ENCODE measurements at regions not wholly inside any gene's neighbourhood (a gene's known extent, or its start where the extent isn't known, plus 50 kb on each side); places are given as distances from the start of the nearest gene placed in this dataset.
"Not testable (repeated sequence)": the region's sequence is repeated elsewhere in the genome, so short reads cannot be mapped to it uniquely, and the experiment has no call there.

DNA sequence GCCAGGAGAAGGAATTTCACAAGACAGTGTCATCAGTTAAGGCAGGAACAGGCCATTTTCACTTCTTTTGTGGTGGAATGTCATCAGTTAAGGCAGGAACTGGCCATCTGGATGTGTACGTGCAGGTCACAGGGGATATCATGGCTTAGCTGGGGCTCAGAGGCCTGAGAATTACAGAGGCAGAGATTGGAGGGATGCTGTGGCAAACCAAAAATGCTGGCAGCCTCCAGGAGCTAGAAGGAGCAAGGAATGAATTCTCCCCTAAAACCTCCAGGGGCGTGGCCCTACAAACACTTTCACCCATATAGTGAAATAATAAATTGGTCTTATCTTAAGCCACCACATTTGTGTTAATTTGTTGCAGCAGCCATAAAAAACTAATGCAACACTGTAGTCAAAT is 557.0 kb downstream of the ZNF385D start:
- TF ChIP-seq SMC3 (conservative IDR thresholded peaks at IDR 0.05; ENCODE audit: poor library complexity); EZH2 (IDR thresholded peaks at IDR 0.05; ENCODE audit: borderline replicate concordance, insufficient read depth, low read length, poor library complexity, severe bottlenecking); RAD21 (conservative IDR thresholded peaks at IDR 0.05); TAF1 (IDR thresholded peaks at IDR 0.05; ENCODE audit: low read depth); POLR2AphosphoS5 (IDR thresholded peaks at IDR 0.05); EP300 (conservative IDR thresholded peaks at IDR 0.05; ENCODE audit: poor library complexity, severe bottlenecking); MXI1 (conservative IDR thresholded peaks at IDR 0.05; ENCODE audit: poor library complexity, severe bottlenecking): not testable (repeated sequence)
- TF ChIP-seq, protein P1, sequence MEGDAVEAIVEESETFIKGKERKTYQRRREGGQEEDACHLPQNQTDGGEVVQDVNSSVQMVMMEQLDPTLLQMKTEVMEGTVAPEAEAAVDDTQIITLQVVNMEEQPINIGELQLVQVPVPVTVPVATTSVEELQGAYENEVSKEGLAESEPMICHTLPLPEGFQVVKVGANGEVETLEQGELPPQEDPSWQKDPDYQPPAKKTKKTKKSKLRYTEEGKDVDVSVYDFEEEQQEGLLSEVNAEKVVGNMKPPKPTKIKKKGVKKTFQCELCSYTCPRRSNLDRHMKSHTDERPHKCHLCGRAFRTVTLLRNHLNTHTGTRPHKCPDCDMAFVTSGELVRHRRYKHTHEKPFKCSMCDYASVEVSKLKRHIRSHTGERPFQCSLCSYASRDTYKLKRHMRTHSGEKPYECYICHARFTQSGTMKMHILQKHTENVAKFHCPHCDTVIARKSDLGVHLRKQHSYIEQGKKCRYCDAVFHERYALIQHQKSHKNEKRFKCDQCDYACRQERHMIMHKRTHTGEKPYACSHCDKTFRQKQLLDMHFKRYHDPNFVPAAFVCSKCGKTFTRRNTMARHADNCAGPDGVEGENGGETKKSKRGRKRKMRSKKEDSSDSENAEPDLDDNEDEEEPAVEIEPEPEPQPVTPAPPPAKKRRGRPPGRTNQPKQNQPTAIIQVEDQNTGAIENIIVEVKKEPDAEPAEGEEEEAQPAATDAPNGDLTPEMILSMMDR (IDR thresholded peaks at IDR 0.05; ENCODE audit: poor library complexity, severe bottlenecking) = not testable (repeated sequence)
- TF ChIP-seq, protein P2, sequence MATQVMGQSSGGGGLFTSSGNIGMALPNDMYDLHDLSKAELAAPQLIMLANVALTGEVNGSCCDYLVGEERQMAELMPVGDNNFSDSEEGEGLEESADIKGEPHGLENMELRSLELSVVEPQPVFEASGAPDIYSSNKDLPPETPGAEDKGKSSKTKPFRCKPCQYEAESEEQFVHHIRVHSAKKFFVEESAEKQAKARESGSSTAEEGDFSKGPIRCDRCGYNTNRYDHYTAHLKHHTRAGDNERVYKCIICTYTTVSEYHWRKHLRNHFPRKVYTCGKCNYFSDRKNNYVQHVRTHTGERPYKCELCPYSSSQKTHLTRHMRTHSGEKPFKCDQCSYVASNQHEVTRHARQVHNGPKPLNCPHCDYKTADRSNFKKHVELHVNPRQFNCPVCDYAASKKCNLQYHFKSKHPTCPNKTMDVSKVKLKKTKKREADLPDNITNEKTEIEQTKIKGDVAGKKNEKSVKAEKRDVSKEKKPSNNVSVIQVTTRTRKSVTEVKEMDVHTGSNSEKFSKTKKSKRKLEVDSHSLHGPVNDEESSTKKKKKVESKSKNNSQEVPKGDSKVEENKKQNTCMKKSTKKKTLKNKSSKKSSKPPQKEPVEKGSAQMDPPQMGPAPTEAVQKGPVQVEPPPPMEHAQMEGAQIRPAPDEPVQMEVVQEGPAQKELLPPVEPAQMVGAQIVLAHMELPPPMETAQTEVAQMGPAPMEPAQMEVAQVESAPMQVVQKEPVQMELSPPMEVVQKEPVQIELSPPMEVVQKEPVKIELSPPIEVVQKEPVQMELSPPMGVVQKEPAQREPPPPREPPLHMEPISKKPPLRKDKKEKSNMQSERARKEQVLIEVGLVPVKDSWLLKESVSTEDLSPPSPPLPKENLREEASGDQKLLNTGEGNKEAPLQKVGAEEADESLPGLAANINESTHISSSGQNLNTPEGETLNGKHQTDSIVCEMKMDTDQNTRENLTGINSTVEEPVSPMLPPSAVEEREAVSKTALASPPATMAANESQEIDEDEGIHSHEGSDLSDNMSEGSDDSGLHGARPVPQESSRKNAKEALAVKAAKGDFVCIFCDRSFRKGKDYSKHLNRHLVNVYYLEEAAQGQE (IDR thresholded peaks at IDR 0.05; ENCODE audit: borderline replicate concordance) = not testable (repeated sequence)

Measured in neural cell (in vitro differentiated cells).